Activated naive CD4-positive, alpha-beta T cell treated with anti-CD3 and anti-CD28 coated beads, Interleukin-2, amount 50 U/mL, for 16 hours (primary cell): ENCODE measurements at regions not wholly inside any gene's neighbourhood (a gene's known extent, or its start where the extent isn't known, plus 50 kb on each side); places are given as distances from the start of the nearest gene placed in this dataset.
"Not testable (repeated sequence)": the region's sequence is repeated elsewhere in the genome, so short reads cannot be mapped to it uniquely, and the experiment has no call there.

Source experiments
- DNase-seq: peaks from one replicate; pipeline ENCODE4 v3.0.0-alpha.2; 2020

DNA sequence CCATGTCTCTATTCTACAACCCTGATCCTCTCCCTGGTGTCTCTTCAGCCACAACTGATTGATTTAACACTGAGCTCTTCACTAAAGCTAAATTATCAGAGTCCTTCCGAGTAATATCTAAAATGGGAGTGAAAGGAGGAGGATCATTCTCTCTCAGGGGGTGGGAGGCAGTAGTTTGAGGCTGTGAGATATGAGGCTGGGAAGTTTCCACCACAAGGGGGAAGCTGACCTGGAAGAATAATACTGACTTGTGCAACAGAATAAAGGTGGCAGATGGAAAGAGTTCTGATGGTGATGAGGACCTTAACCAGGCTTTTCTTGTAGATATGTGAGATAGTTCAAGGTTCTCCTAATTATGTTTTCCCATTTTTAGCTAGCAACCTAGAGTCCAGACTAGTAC, 241.6 kb upstream of the VKORC1L1 start:
- DNase-seq = not testable (repeated sequence)

- DNase-seq = not testable (repeated sequence)
These were observed 239.1 kb upstream of the VKORC1L1 start for GRCh38 chr7:65633587-65634404.

DNA sequence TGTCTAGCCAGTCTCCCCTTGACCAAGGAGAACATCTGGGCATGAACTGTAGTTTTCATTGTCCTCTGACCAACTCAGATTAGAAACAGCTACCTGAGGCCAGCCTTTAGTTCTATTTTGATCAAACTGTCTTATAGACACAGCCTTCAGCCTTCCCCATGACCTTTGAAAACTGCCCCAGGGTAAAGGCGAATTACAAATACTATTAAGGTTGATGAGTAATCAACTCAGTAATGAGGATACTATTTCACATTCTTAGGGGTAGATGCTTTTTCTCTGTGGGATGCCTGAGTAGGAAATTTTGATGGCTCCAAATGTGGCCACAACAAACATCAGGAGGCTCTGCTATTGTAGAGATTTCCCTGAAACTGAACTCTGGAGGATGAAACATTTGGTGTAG, 234.0 kb upstream of the VKORC1L1 start:
- not testable (repeated sequence) for DNase-seq

DNA sequence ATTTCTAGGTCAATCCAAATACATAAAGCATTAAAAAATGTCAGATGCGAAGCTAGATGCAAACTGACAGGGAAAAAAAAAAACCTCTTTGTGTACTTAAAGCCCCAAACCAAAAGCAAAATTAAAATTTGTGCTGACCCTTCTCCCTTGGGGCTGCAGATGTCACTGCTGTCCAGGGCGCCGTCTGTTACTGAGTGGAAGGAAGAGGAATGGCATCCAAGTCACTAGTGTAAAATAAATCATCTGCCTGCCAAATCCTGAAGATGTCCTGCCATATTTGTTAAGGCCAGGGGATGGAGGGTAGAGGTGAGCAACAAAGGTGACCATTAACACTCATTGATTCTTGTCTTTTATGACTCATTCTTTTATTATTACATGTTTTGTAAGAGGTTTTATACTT, 233.2 kb upstream of the VKORC1L1 start:
- not testable (repeated sequence) for DNase-seq

- not testable (repeated sequence) for DNase-seq
These were observed 229.4 kb upstream of the VKORC1L1 start for GRCh38 chr7:65643498-65643897.

GRCh38 chr7:65647153-65647964, 225.5 kb upstream of the VKORC1L1 start:
- not testable (repeated sequence) for DNase-seq

GRCh38 chr7:65651174-65651573, 221.7 kb upstream of the VKORC1L1 start:
- not testable (repeated sequence) for DNase-seq

DNA sequence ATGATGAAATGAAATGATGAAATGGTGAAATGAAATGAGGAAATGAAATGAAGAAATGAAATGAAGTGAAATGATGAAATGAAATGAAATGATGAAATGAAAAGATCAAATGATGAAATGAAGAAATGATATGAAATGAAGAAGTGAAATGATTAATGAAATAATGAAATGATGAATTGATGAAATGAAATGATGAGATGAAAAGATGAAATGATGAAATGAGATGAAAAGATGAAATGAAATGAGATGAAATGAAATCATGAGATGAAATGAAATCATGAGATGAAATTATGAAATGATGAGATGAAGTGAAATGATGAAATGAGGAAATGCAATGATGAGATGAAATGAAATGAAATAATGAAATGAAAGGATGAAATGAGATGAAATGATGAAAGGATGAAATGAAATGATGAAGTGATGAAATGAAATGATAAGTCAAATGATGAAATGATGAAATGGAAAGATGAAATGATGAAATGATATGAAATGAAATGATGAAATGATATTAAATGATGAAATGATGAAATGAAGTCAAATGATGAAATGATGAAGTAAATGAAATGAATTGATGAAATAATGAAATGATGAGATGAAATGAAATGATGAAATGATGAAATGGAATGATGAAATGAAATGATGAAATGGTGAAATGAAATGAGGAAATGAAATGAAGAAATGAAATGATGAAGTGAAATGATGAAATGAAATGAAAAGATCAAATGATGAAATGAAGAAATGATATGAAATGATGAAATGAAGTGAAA, 220.9 kb upstream of the VKORC1L1 start:
- DNase-seq = not testable (repeated sequence)

GRCh38 chr7:65652669-65653068, 220.2 kb upstream of the VKORC1L1 start:
- not testable (repeated sequence) for DNase-seq

DNA sequence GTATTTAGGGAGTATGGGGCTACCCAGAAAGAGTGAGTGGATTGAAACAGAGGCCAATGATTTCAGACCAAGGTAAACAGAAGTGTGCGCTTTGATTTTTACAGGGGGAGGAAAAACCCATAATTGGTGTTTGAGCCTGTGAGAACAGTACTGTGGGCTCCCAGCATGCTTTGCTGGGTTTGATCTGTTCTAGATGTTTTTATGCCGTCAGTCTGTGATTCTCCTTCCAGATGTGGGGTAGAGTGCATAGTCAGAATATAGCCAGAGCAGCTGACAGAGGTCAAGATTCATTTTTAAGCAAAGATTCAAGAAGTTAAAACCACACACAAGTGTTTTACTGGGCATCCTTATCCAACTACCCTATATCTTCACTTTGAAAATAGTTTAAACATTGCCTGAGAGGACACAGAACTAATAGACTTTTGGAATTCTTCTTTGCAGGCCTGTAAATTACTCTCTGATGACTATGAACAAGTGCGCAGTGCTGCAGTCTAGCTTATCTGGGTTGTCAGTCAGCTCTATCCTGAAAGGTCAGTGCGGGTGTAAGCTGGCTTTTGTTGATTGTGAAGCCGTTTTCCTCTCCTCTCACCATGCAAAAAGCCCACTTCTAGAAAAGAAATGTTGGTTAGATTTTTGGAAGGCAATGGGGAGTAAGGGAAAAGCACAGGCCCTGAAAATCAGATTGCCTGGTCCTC, 216.2 kb upstream of the VKORC1L1 start:
- not testable (repeated sequence) for DNase-seq

DNA sequence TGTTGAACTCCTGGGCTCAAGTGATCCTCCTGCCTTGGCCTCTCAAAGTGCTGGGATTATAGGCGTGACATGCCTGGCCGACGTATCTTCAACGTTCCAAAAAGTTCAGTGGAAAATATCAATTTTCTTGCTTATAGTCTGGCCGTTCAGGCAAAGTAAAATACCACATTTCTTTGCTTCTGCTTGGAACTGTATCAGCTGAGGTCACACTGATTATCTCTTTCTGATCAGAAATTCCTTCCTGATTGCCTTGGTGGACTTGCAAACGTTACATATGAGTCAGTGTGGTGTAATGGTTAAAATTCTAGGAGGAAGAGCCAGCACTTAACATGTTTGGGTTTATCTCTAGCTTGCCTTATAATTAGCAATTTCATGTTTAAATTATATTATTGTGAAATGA, 189.5 kb upstream of the VKORC1L1 start:
- not testable (repeated sequence) for DNase-seq

- not testable (repeated sequence) for DNase-seq
These were observed 173.7 kb upstream of the VKORC1L1 start for GRCh38 chr7:65699026-65699714.

GRCh38 chr7:65699715-65700356, 173.0 kb upstream of the VKORC1L1 start:
- not testable (repeated sequence) for DNase-seq

DNA sequence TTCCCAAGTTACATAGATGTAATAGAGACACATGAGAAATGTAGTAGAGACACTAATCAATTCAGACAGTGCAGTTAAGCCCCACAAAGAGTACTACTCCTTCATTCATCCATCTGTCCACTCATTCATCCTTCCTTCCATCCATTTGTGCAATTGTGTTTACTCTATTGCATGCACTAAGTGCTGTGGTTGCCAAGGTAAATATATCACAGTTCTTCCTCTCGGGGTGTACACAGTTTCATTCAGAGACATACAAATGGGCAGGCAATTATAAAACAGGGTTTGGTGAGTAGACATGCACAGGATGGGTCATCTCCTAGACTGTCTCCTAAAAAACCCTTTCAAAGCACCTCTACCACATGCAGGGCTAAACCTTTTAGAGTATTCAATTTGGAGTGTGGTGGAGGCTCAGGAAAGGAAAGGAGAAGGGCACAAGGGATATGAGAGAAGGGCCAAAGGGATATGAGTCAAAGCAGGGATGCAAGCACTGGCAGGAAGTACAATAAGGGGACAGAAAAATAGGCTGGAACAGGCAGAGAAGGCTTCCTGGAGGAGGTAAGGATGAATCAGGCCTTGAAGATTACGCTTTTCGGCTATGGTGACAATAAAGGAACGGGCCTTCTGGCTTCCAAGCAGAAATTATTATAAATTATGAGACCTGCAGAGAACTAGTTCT, 153.6 kb upstream of the VKORC1L1 start:
- not testable (repeated sequence) for DNase-seq

DNA sequence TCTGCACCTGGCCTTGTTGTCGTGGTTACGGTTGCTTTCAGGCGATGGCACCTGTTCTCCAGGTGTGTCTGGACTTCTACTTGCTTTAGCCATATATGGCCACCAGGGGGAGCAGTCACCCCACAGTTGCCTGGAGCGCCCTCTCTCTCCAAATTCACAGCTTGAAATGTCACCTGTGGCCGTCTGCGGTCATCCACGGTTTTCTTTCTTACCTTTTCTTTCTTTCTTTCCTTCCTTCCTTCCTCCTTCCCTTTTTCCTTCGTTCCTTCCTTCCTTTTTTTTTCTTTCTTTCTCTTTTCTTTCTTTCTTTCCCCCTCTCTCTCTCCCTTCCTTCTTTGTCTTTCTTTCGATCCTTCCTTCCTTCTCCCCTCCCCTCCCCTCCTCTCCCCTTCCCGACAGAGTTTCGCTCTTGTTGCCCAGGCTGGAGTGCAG, 150.5 kb upstream of the VKORC1L1 start:
- DNase-seq = peak; percentile 65

GRCh38 chr7:65727182-65727581, 145.7 kb upstream of the VKORC1L1 start:
- not testable (repeated sequence) for DNase-seq

- no peak for DNase-seq
These were observed 141.7 kb upstream of the VKORC1L1 start for GRCh38 chr7:65731129-65731528.

- peak; percentile 21 for DNase-seq
These were observed 141.3 kb upstream of the VKORC1L1 start for GRCh38 chr7:65731562-65732035.

GRCh38 chr7:65744406-65744805, 128.5 kb upstream of the VKORC1L1 start:
- no peak for DNase-seq

DNA sequence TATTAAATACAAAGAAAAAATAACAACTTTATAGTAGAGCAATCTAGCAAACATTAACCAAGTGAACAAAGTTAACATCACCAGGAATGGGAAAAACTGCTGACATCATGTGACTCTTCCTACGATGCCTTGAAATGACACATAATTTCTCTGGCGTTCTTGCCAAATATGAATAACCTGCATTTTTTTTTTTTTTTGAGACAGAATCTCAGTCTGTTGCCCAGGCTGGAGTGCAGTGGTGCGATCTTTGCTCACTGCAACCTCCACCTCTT, 126.5 kb upstream of the VKORC1L1 start:
- DNase-seq = no peak

DNA sequence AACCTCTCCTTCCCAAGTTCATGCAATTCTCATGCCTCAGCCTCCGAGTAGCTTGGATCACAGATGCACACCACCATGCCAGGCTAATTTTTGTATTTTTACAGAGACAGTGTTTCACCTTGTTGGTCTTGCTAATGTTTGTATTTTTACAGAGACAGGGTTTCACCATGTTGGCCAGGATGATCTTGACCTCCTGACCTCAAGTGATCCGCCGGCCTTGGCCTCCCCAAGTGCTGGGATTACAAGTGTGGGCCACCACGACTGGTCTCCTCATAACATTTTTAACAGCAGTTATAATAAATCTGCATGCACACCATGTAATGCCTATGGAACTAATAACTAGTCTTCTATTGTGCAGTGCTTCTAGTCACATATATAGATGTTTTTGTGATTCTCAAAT, 123.8 kb upstream of the VKORC1L1 start:
- no peak for DNase-seq
